Superior temporal gyrus (tissue), 1 donor: ENCODE measurements at regions not wholly inside any gene's neighbourhood (a gene's known extent, or its start where the extent isn't known, plus 50 kb on each side); places are given as distances from the start of the nearest gene placed in this dataset.

Experiments used
- DNase-seq: peaks from one replicate; pipeline ENCODE4 v3.0.0-alpha.2; 2016; ENCODE audit errors: extremely low spot score

GRCh38 chr1:68551459-68551858 lies 54.6 kb upstream of the DEPDC1 start:
- no peak for DNase-seq

GRCh38 chr1:68558321-68559026 lies 61.6 kb upstream of the DEPDC1 start:
- no peak for DNase-seq

GRCh38 chr1:68565923-68566322 lies 69.0 kb upstream of the DEPDC1 start:
- DNase-seq: no peak

GRCh38 chr1:68570871-68571270 lies 74.0 kb upstream of the DEPDC1 start:
- peak; percentile 73 for DNase-seq

GRCh38 chr1:68571454-68572235 lies 74.8 kb upstream of the DEPDC1 start:
- peak; percentile 60 for DNase-seq

- peak; percentile 66 for DNase-seq
Observed at GRCh38 chr1:68585351-68585750, 88.5 kb upstream of the DEPDC1 start.

GRCh38 chr1:68586766-68587165 lies 89.9 kb upstream of the DEPDC1 start:
- no peak for DNase-seq

GRCh38 chr1:68588304-68588703 lies 91.4 kb upstream of the DEPDC1 start:
- DNase-seq: no peak

GRCh38 chr1:68590473-68590872 lies 93.6 kb upstream of the DEPDC1 start:
- DNase-seq: no peak

GRCh38 chr1:68594851-68595250 lies 98.0 kb upstream of the DEPDC1 start:
- no peak for DNase-seq

- DNase-seq: no peak
Observed at GRCh38 chr1:68600049-68600661, 103.3 kb upstream of the DEPDC1 start.

GRCh38 chr1:68608289-68608688 lies 111.4 kb upstream of the DEPDC1 start:
- no peak for DNase-seq

GRCh38 chr1:68615312-68615711 lies 118.4 kb upstream of the DEPDC1 start:
- no peak for DNase-seq

GRCh38 chr1:68617942-68618341 lies 121.1 kb upstream of the DEPDC1 start:
- DNase-seq: peak; percentile 33

GRCh38 chr1:68620571-68620970 lies 123.7 kb upstream of the DEPDC1 start:
- DNase-seq: no peak

- no peak for DNase-seq
Observed at GRCh38 chr1:68623700-68624099, 126.8 kb upstream of the DEPDC1 start.

GRCh38 chr1:68624233-68624632 lies 127.4 kb upstream of the DEPDC1 start:
- no peak for DNase-seq

GRCh38 chr1:68625624-68626023 lies 128.7 kb upstream of the DEPDC1 start:
- no peak for DNase-seq

- DNase-seq: peak; percentile 43
Observed at GRCh38 chr1:68633141-68633919, 136.4 kb upstream of the DEPDC1 start.

- no peak for DNase-seq
Observed at GRCh38 chr1:68644504-68644903, 147.6 kb upstream of the DEPDC1 start.

- DNase-seq: no peak
Observed at GRCh38 chr1:68651115-68651514, 154.2 kb upstream of the DEPDC1 start.

GRCh38 chr1:68653882-68654281 lies 157.0 kb upstream of the DEPDC1 start:
- no peak for DNase-seq
